Testis (tissue), 2 donors: ENCODE measurements at regions not wholly inside any gene's neighbourhood (a gene's known extent, or its start where the extent isn't known, plus 50 kb on each side); places are given as distances from the start of the nearest gene placed in this dataset.

Experiments used
- CTCF ChIP-seq, 3 experiments: fragments of 450-650 bp in 2 of 3; fragments of 200-600 bp in 1 of 3; sonication (generic) in 1 of 3; IDR thresholded peaks; one replicate each; pipeline ENCODE4 v1.5.1; 2016 to 2019; ENCODE audit warnings: antibody characterized with exemption in 3 of 3, mild to moderate bottlenecking in 2 of 3, moderate library complexity in 1 of 3
- POLR2A ChIP-seq: fragments of 450-650 bp; IDR thresholded peaks from one replicate; pipeline ENCODE4 v1.6.1; 2017; ENCODE audit warnings: antibody characterized with exemption, mild to moderate bottlenecking, moderate library complexity

GRCh38 chrY:19559161-19559560 is 185.4 kb downstream of the KDM5D start:
- TF ChIP-seq CTCF (IDR thresholded peaks at IDR 0.05) = no peak
- no peak for TF ChIP-seq POLR2A
